Left ventricle myocardium inferior (tissue), 1 donor: ENCODE measurements at regions not wholly inside any gene's neighbourhood (a gene's known extent, or its start where the extent isn't known, plus 50 kb on each side); places are given as distances from the start of the nearest gene placed in this dataset.

Experiments used
- DNase-seq: peaks from one replicate; pipeline ENCODE4 v3.0.0-alpha.2; 2020
- H3K27ac ChIP-seq: fragments of 200-600 bp; replicated peaks from 2 replicates; pipeline ENCODE4 v1.8.0; 2021
- H3K27me3 ChIP-seq: fragments of 200-600 bp; 2 replicates; pipeline ENCODE4 v1.8.0; 2021; ENCODE audit warnings: low read depth
- H3K36me3 ChIP-seq: fragments of 200-600 bp; 2 replicates; pipeline ENCODE4 v1.8.0; 2021
- H3K4me1 ChIP-seq: fragments of 200-600 bp; 2 replicates; pipeline ENCODE4 v1.8.0; 2021
- H3K4me3 ChIP-seq: fragments of 200-600 bp; 2 replicates; pipeline ENCODE4 v1.8.0; 2021; ENCODE audit warnings: mild to moderate bottlenecking, moderate library complexity
- H3K9me3 ChIP-seq: fragments of 200-600 bp; replicated peaks from 2 replicates; pipeline ENCODE4 v1.8.0; 2021
- CTCF ChIP-seq: fragments of 200-600 bp; IDR thresholded peaks from 2 replicates; pipeline ENCODE4 v1.8.0; 2021; ENCODE audit warnings: antibody characterized with exemption, mild to moderate bottlenecking, borderline replicate concordance
- intact Hi-C: fragments of 100-400 bp; cut with micrococcal nuclease; formaldehyde crosslinking; loops from one replicate; pipeline ENCODE4 v1.11.0; 2022
- donor health status: DM: no; HTN: yes; CAD: no; lungs with severe emphysema.

GRCh38 chr4:111988514-111988913, 156.7 kb upstream of the FAM241A start:
- TF ChIP-seq CTCF: no peak
- Histone ChIP-seq H3K4me3 (no peak overlapping the region), H3K27me3 (peaks cover 45% of the 10 kb centered on the region), H3K9me3 (no peaks in the 10 kb centered on the region), H3K4me1 (no peaks in the 10 kb centered on the region), H3K27ac (no peak overlapping the region), H3K36me3 (no peaks in the 10 kb centered on the region)
- intact Hi-C loops: no loop called here
- no peak for DNase-seq

- no peak for TF ChIP-seq CTCF
- Histone ChIP-seq H3K27ac (no peak overlapping the region), H3K4me3 (no peak overlapping the region), H3K4me1 (no peaks in the 10 kb centered on the region), H3K27me3 (peaks cover 44% of the 10 kb centered on the region), H3K9me3 (no peaks in the 10 kb centered on the region), H3K36me3 (no peaks in the 10 kb centered on the region)
- intact Hi-C loops: no loop called here
- DNase-seq: no peak
These were observed 155.4 kb upstream of the FAM241A start for GRCh38 chr4:111989817-111990216.

GRCh38 chr4:111991163-111991562, 154.1 kb upstream of the FAM241A start:
- Histone ChIP-seq H3K9me3 (no peaks in the 10 kb centered on the region), H3K36me3 (no peaks in the 10 kb centered on the region), H3K4me1 (no peaks in the 10 kb centered on the region), H3K27ac (no peak overlapping the region), H3K27me3 (peaks cover 40% of the 10 kb centered on the region), H3K4me3 (no peak overlapping the region)
- intact Hi-C loops: no loop called here
- DNase-seq: no peak
- TF ChIP-seq CTCF: no peak

GRCh38 chr4:111991797-111992196, 153.5 kb upstream of the FAM241A start:
- no peak for DNase-seq
- no peaks in the 10 kb centered on the region for H3K4me1 ChIP-seq
- no peaks in the 10 kb centered on the region for H3K9me3 ChIP-seq
- no peak for TF ChIP-seq CTCF
- peaks cover 35% of the 10 kb centered on the region for H3K27me3 ChIP-seq
- intact Hi-C loops: no loop called here
- H3K36me3 ChIP-seq: no peaks in the 10 kb centered on the region
- H3K4me3 ChIP-seq: no peak overlapping the region
- H3K27ac ChIP-seq: no peak overlapping the region

GRCh38 chr4:111992351-111993168, 152.7 kb upstream of the FAM241A start:
- H3K36me3 ChIP-seq: no peaks in the 10 kb centered on the region
- H3K4me3 ChIP-seq: no peak overlapping the region
- intact Hi-C loops: no loop called here
- peaks cover 30% of the 10 kb centered on the region for H3K27me3 ChIP-seq
- no peak for TF ChIP-seq CTCF
- H3K9me3 ChIP-seq: no peaks in the 10 kb centered on the region
- no peaks in the 10 kb centered on the region for H3K4me1 ChIP-seq
- no peak for DNase-seq
- no peak overlapping the region for H3K27ac ChIP-seq
